ENCODE measurements at regions not wholly inside any gene's neighbourhood (a gene's known extent, or its start where the extent isn't known, plus 50 kb on each side); places are given as distances from the start of the nearest gene placed in this dataset.

DNA sequence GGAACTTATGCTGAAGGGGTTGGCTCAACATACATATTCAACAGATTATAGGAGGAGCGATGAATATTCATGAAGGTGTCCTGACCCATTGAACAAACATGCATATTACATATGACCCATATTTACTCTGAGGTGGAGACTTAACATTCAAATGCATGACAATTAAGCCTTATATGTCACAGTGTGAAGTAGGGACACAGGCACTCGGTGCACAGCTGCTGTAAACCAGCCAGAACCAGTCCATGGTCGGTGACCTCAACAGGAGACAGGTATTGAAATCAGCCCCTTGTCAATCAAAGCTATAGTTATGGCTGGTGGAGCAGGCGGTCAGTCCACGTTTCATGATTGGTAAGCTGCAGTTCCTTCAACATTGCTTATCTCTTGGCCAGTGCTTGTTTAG is 347.3 kb downstream of the THBS2 start:
- DNase-seq (ENCODE audit: low spot score) = no peak
- TF ChIP-seq, protein P1, sequence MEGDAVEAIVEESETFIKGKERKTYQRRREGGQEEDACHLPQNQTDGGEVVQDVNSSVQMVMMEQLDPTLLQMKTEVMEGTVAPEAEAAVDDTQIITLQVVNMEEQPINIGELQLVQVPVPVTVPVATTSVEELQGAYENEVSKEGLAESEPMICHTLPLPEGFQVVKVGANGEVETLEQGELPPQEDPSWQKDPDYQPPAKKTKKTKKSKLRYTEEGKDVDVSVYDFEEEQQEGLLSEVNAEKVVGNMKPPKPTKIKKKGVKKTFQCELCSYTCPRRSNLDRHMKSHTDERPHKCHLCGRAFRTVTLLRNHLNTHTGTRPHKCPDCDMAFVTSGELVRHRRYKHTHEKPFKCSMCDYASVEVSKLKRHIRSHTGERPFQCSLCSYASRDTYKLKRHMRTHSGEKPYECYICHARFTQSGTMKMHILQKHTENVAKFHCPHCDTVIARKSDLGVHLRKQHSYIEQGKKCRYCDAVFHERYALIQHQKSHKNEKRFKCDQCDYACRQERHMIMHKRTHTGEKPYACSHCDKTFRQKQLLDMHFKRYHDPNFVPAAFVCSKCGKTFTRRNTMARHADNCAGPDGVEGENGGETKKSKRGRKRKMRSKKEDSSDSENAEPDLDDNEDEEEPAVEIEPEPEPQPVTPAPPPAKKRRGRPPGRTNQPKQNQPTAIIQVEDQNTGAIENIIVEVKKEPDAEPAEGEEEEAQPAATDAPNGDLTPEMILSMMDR (IDR thresholded peaks at IDR 0.05; ENCODE audit: extremely low read depth, insufficient read depth, missing control alignments) = no peak
- in situ Hi-C loops (cut with MboI; ENCODE audit: low pct_unique_long_range_greater_than_20kb, low sequenced_read_pairs, unreplicated experiment) = no loop called here

DNA sequence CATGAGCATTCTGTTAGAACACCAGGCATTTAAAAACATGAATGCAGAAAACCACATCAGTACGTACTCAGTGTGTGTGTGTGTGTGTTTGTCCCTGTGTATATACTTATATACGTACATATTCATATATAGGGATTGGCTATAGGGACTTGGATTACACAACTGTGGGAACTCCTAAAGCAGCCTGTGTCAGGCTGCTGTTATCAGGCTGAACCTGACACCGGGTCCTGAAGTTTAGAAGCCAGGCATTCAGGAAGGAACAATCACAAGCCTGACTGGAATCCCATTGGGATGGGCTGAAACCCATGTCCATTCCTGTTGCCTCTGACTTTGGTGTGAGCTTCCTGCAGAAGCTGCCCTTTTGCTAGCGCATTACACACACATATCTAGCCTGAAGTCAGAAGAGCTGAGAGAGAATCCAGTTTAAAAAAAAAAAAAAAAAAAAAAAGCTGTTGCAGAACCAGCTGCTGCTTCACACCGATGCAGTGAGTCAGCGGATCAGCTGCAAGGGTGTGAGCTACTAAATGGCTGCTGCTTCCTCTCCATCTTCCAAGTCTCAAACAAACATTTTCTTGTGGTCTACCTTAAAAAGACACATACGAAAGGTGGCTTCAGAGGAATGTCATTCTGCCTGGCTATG is 348.1 kb downstream of the THBS2 start:
- in situ Hi-C loops (cut with MboI; ENCODE audit: low pct_unique_long_range_greater_than_20kb, low sequenced_read_pairs, unreplicated experiment) = no loop called here
- no peak for DNase-seq (ENCODE audit: low spot score)
- TF ChIP-seq, protein P1 (IDR thresholded peaks at IDR 0.05; ENCODE audit: extremely low read depth, insufficient read depth, missing control alignments) = no peak

DNA sequence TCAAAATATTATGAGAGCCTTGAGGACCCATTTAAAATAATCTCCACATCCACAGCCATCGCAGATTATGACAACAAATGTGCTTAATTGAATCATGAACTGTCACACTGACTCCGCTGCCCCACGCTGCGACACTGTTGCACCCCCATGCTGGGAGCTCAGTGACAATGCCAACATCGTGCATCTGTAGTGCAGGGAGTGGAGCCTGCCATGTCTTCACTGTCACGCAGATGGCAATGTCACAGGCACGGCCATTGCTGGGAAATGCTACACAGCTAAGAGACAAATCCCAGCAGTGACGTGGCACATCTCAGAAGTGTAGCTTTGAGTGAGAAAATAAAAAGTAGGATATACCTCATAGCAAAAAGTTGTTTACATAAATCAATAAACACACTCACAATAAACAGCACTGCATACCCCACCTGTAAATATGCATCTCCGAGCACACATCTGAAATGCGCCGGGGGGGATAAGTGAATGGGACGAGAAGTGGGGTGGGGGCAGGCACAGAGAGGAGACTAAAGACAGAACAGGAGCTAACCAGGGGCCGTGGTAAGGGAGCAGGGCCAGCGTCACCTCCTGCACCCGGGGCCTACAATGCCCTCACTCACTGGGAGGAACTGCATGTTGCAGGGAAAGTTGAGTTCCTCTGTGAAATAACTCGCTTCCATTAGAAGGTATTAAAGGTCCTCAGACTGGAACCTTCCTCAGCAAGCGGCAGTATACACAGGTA is 349.9 kb downstream of the THBS2 start:
- TF ChIP-seq, protein P1 (IDR thresholded peaks at IDR 0.05; ENCODE audit: extremely low read depth, insufficient read depth, missing control alignments) = no peak
- in situ Hi-C loops (cut with MboI; ENCODE audit: low pct_unique_long_range_greater_than_20kb, low sequenced_read_pairs, unreplicated experiment) = no loop called here
- DNase-seq (ENCODE audit: low spot score) = no peak

DNA sequence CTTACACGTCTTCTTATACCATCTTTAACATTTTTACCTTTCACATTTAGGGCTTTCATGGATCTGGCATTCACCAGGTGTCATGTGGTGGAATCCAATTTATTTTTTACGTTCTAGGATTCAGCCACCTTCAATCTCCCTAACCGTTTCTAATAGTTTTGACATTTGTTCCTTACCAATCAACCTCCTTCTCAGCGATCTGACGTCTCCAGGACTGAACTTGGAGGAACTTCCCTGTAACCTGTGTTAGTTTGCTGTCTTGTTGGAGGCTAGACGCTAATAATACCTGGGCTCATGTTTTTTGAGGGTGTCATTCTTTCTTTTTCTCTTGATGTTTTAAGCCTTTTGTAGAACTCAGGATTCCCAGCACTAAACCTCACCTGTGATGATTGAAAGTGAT is 351.6 kb downstream of the THBS2 start:
- no peak for DNase-seq (ENCODE audit: low spot score)
- in situ Hi-C loops (cut with MboI; ENCODE audit: low pct_unique_long_range_greater_than_20kb, low sequenced_read_pairs, unreplicated experiment) = no loop called here
- TF ChIP-seq, protein P1 (IDR thresholded peaks at IDR 0.05; ENCODE audit: extremely low read depth, insufficient read depth, missing control alignments) = no peak

DNA sequence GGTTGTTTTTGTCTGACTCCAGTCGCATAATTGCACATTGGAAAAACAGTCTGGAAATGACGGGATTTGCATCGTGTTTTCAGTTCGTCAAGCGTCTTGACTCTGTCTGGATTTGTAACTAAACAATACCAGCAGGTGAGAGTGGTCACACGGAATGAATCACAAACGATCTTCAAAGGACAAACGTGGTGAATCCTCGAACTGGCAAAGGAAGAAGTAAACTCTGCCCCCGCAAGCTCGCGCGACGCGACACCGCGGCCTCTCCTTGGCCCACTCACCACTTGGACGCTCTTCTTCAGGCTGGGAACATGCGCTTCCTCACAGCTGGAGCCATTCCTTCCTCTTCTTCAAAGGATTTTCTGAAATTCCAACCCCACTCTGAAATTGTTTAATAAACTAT is 352.6 kb downstream of the THBS2 start:
- TF ChIP-seq, protein P1 (IDR thresholded peaks at IDR 0.05; ENCODE audit: extremely low read depth, insufficient read depth, missing control alignments) = no peak
- in situ Hi-C loops (cut with MboI; ENCODE audit: low pct_unique_long_range_greater_than_20kb, low sequenced_read_pairs, unreplicated experiment) = no loop called here
- no peak for DNase-seq (ENCODE audit: low spot score)

DNA sequence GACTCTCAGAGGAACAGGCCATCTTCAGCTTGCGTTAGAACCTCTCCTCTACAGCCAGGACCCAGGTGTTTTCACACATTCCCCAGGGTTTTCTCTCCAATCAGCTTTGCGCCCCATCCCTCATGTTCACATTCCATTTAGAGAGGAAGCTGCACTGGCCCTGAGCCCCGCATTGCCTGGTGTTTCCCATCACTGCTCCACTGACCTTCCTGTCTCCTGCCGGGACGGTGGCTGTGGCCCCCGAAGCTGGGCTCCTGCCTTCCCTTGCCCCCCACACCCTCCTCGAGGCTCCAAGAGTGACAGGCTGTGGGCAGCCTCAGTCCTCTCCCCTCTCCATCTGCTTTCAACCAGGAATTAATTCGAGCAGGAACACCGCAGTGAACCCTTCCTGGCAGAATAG is 357.3 kb downstream of the THBS2 start:
- TF ChIP-seq, protein P1 (IDR thresholded peaks at IDR 0.05; ENCODE audit: extremely low read depth, insufficient read depth, missing control alignments) = no peak
- DNase-seq (ENCODE audit: low spot score) = no peak
- in situ Hi-C loops (cut with MboI; ENCODE audit: low pct_unique_long_range_greater_than_20kb, low sequenced_read_pairs, unreplicated experiment) = no loop called here
